ENCODE measurements at regions not wholly inside any gene's neighbourhood (a gene's known extent, or its start where the extent isn't known, plus 50 kb on each side); places are given as distances from the start of the nearest gene placed in this dataset.

- TF ChIP-seq EZH2 (IDR thresholded peaks at IDR 0.05) (no peak), CTCF (IDR thresholded peaks at IDR 0.05) (no peak), EZH2phosphoT487 (IDR thresholded peaks at IDR 0.05) (no peak)
- DNase-seq (ENCODE audit: low spot score) = no peak
- no peak overlapping the region for H3K4me3 Mint-ChIP-seq
These were observed 163.1 kb upstream of the KLHL29 start for GRCh38 chr2:23221901-23222300.

DNA sequence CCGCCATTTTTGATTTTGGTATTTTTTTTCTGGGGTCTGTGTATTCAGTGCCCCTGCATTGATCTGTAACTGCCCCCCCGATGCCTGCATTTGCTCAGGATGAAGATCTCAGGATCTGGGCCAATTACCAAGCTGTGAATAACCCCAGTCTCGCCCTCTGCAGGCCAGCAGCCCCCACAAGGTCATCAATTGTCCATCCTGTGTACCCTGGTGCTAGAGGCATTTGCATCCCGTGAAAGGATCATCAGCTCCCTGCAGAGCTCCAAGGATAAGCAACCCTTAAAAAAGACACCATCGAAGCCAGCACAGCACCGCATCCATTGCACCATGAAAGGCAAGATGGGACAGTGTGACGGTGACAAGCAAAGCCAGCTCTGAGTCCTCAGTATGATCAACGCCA, 154.1 kb upstream of the KLHL29 start:
- Mint-ChIP-seq H3K27ac (no peak overlapping the region), H3K4me3 (peak overlapping the region; percentile 38), H3K36me3 (no peaks in the 10 kb centered on the region), H3K9me3 (peaks cover 4% of the 10 kb centered on the region), H3K4me1 (peaks cover 5% of the 10 kb centered on the region), H3K27me3 (ENCODE audit: insufficient read depth, low read depth) (no peaks in the 10 kb centered on the region)
- Histone ChIP-seq H3K4me3 (no peak overlapping the region), H3K9ac (no peak overlapping the region), H3K79me2 (ENCODE audit: low read depth) (no peaks in the 10 kb centered on the region), H3F3A (ENCODE audit: low read depth) (peaks cover 8% of the 10 kb centered on the region), H3K36me3 (no peaks in the 10 kb centered on the region), H3K4me1 (peaks cover 5% of the 10 kb centered on the region), H3K4me2 (peak overlapping the region; percentile 27), H3K27me3 (no peaks in the 10 kb centered on the region), H3K9me3 (ENCODE audit: low read depth) (peaks cover 3% of the 10 kb centered on the region), H4K20me1 (ENCODE audit: low read depth) (no peaks in the 10 kb centered on the region), H2AFZ (replicated peaks) (no peak overlapping the region), H3K27ac (no peak overlapping the region)
- DNase-seq (ENCODE audit: low spot score) = peak; percentile 42
- TF ChIP-seq EZH2 (IDR thresholded peaks at IDR 0.05) (no peak), CTCF (IDR thresholded peaks at IDR 0.05) (peak; percentile 27)

More at GRCh38 chr2:23221901-23222300, 163.1 kb upstream of the KLHL29 start:
- Histone ChIP-seq H4K20me1 (ENCODE audit: low read depth) (no peaks in the 10 kb centered on the region), H3K4me3 (no peak overlapping the region), H3K9ac (no peak overlapping the region), H3K27ac (no peak overlapping the region), H3K36me3 (no peaks in the 10 kb centered on the region), H3K79me2 (ENCODE audit: low read depth) (no peaks in the 10 kb centered on the region), H3K27me3 (no peaks in the 10 kb centered on the region), H3K4me1 (peaks cover 10% of the 10 kb centered on the region), H2AFZ (replicated peaks) (no peak overlapping the region), H3K4me2 (no peak overlapping the region), H3F3A (ENCODE audit: low read depth) (no peaks in the 10 kb centered on the region), H3K9me3 (ENCODE audit: low read depth) (no peaks in the 10 kb centered on the region)
- Mint-ChIP-seq H3K36me3 (no peaks in the 10 kb centered on the region), H3K9me3 (no peaks in the 10 kb centered on the region), H3K27me3 (ENCODE audit: insufficient read depth, low read depth) (peaks cover 5% of the 10 kb centered on the region), H3K4me1 (peaks cover 15% of the 10 kb centered on the region), H3K27ac (no peak overlapping the region)

DNA sequence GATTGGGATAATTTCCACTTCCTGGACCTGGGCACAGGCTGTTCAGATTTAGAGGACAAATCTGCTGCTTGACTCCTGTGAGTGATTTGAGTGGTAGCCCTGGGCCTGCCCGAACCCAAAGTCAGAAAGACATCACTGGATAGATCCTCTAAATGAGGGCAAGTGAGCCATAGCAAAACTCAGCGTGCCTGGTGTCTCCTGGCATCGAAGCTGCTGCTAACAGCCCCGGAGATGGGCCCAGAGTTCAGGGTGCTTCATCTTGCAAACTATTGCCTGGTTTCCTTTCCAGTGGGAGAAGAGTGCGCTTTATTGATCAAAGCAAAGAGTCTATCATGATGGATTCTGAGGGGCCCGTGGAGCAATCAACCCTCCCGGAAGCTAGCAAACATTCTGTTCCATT, 153.1 kb upstream of the KLHL29 start:
- H3K4me3 Mint-ChIP-seq = no peak overlapping the region
- no peaks in the 10 kb centered on the region for H3K27me3 Mint-ChIP-seq (ENCODE audit: insufficient read depth, low read depth)
- Histone ChIP-seq H3F3A (ENCODE audit: low read depth) (peaks cover 8% of the 10 kb centered on the region), H3K36me3 (no peaks in the 10 kb centered on the region), H3K4me2 (no peak overlapping the region), H3K27ac (no peak overlapping the region), H4K20me1 (ENCODE audit: low read depth) (no peaks in the 10 kb centered on the region), H3K9me3 (ENCODE audit: low read depth) (peaks cover 3% of the 10 kb centered on the region), H2AFZ (replicated peaks) (no peak overlapping the region), H3K4me3 (no peak overlapping the region), H3K27me3 (no peaks in the 10 kb centered on the region), H3K4me1 (peaks cover 5% of the 10 kb centered on the region), H3K79me2 (ENCODE audit: low read depth) (no peaks in the 10 kb centered on the region), H3K9ac (no peak overlapping the region)
- peaks cover 5% of the 10 kb centered on the region for H3K4me1 Mint-ChIP-seq
- H3K36me3 Mint-ChIP-seq = no peaks in the 10 kb centered on the region
- DNase-seq (ENCODE audit: low spot score) = no peak
- no peak overlapping the region for H3K27ac Mint-ChIP-seq
- TF ChIP-seq EZH2 (IDR thresholded peaks at IDR 0.05) (no peak), EZH2phosphoT487 (IDR thresholded peaks at IDR 0.05) (no peak), CTCF (IDR thresholded peaks at IDR 0.05) (no peak)
- H3K9me3 Mint-ChIP-seq = peaks cover 4% of the 10 kb centered on the region
